ENCODE measurements at regions not wholly inside any gene's neighbourhood (a gene's known extent, or its start where the extent isn't known, plus 50 kb on each side); places are given as distances from the start of the nearest gene placed in this dataset.

GRCh38 chr20:10985536-10985935 is 311.7 kb upstream of the JAG1 start:
- TF ChIP-seq CTCF (IDR thresholded peaks at IDR 0.05; ENCODE audit: insufficient read depth, low read depth, low read length) (no peak), EZH2 (IDR thresholded peaks at IDR 0.05; ENCODE audit: insufficient read depth, low read length) (no peak)
